Stromal cell of bone marrow (primary cell): ENCODE measurements at regions not wholly inside any gene's neighbourhood (a gene's known extent, or its start where the extent isn't known, plus 50 kb on each side); places are given as distances from the start of the nearest gene placed in this dataset.

ENCODE experiments used
- DNase-seq: peaks from one replicate; pipeline ENCODE4 v3.0.0-alpha.2; 2012; ENCODE audit warnings: low read depth

GRCh38 chrX:144791298-144791697 lies 456.0 kb upstream of the SPANXN1 start:
- no peak for DNase-seq

- DNase-seq: no peak
Observed at GRCh38 chrX:144798972-144799371, 448.3 kb upstream of the SPANXN1 start.

GRCh38 chrX:144801786-144802185 lies 445.5 kb upstream of the SPANXN1 start:
- DNase-seq: no peak

DNA sequence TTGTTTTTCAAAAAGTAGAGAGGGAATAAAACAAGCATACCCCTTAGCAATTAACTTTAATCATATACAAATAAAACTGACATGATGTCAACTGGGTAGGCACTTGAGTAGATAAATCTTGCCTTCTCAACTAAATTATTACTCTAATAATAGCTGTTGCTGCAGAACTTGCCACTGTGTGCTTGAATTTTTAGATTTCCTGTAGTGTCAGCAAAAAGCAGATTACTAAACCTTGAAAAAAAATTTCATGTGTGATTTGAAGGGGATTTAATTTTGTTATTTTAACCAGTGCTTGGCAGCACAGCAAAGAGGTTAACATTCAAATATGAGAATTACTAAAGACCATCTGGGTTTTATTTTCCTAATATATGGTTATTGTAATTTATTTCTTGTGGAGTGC lies 438.3 kb upstream of the SPANXN1 start:
- no peak for DNase-seq

DNA sequence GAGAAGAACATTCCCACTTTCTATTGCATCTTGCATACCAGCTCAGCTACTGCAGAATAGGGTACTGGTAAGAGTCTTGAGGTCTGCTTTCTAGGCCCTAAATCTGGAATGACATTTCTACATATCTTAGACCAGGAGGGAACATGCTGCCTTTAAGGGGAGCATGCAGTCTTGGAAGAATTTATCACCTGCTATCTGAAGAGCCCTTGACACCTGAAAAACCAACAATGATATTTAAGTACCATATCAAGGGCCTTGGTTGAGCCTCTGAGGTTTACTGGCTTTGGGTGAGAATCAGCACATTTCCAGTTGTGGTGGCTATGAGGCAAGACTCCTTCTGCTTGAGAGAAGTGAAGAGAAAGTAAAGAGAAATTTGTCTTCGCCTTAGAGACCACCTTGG lies 436.8 kb upstream of the SPANXN1 start:
- DNase-seq: no peak

GRCh38 chrX:144819406-144819805 lies 427.9 kb upstream of the SPANXN1 start:
- no peak for DNase-seq

GRCh38 chrX:144840616-144841015 lies 406.7 kb upstream of the SPANXN1 start:
- DNase-seq: no peak

DNA sequence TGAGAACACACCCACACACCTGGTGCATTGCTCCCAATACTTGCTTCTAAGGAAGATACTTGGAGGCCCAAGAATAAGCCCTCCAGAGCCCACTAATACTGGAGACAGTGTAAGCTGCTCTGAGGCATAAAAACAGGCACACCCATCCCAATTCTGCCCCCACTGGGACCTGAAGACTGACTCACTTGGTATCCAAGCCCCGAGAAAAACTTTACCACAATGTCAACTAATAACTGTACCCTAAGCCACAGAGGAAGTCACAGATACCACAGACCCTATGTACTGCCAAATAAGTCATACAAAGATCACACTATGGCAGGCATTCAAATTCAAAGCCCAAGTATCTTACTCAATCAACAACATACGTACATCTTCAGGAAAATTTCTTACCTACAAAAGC lies 398.2 kb upstream of the SPANXN1 start:
- DNase-seq: peak; percentile 42

- DNase-seq: no peak
Observed at GRCh38 chrX:144896323-144896722, 351.0 kb upstream of the SPANXN1 start.

GRCh38 chrX:144901521-144901920 lies 345.8 kb upstream of the SPANXN1 start:
- no peak for DNase-seq

DNA sequence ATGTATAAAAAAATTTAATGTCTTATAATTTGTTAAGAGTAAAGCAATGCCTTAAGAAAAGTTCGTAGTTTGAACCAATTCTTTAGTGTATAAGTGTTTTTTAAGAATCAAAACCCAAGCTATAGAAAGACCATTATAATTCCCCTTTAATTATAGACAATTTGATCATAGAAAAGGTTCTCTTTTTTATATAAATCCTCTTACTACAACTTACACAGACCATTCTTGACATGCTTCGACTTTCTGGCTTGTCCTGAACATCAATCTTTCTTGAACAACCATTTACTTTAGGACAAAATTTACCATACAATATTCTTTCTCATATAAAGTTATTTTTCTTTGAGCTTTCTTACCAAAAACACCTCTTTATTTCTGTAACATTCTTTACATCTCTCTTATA lies 330.5 kb upstream of the SPANXN1 start:
- DNase-seq: no peak

DNA sequence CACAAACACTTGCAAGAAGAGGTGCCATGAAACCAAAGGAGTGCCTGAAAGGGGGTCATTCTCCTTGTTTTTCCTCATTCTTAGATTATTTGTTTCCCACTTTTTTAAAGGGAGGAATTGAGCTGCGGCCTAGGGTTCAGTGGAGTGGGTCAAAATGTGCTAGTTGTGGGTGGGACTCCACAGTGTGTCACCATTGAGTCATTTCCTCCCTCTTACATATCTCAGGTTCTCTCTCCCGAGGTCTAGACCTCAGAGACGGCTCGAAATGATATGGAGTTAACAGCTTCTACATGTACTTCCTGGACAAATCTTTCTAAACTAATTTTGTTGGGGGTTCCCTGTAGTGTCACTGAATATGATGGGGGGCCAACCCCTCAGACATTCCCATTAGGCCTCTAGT lies 328.4 kb upstream of the SPANXN1 start:
- no peak for DNase-seq

- DNase-seq: peak; percentile 25
Observed at GRCh38 chrX:144946666-144947065, 300.6 kb upstream of the SPANXN1 start.
